SJSA1 (cell line): ENCODE measurements at regions not wholly inside any gene's neighbourhood (a gene's known extent, or its start where the extent isn't known, plus 50 kb on each side); places are given as distances from the start of the nearest gene placed in this dataset.

Experiments used
- DNase-seq, 2 experiments: peaks; one replicate each; pipeline ENCODE4 v3.0.0-alpha.2; 2015 to 2020; ENCODE audit warnings: low spot score in 2 of 2, low read depth in 1 of 2
- H3K27ac ChIP-seq: fragments of 250-450 bp; sonication (Bioruptor Pico); 2 replicates; pipeline ENCODE4 v1.5.1; 2020; ENCODE audit warnings: mild to moderate bottlenecking, moderate library complexity
- H3K27me3 ChIP-seq: fragments of 250-450 bp; sonication (Bioruptor Pico); replicated peaks from 2 replicates; pipeline ENCODE4 v1.5.1; 2020; ENCODE audit warnings: mild to moderate bottlenecking, moderate library complexity
- H3K36me3 ChIP-seq: fragments of 250-450 bp; sonication (Bioruptor Pico); 2 replicates; pipeline ENCODE4 v1.5.1; 2020; ENCODE audit warnings: mild to moderate bottlenecking
- H3K4me1 ChIP-seq: fragments of 250-450 bp; sonication (Bioruptor Pico); replicated peaks from 2 replicates; pipeline ENCODE4 v1.6.1; 2021; ENCODE audit warnings: mild to moderate bottlenecking
- H3K4me3 ChIP-seq: fragments of 250-450 bp; sonication (Bioruptor Pico); 2 replicates; pipeline ENCODE4 v1.5.1; 2020; ENCODE audit warnings: mild to moderate bottlenecking
- H3K9me3 ChIP-seq: fragments of 250-450 bp; sonication (Bioruptor Pico); replicated peaks from 2 replicates; pipeline ENCODE4 v1.5.1; 2020; ENCODE audit warnings: mild to moderate bottlenecking

- Histone ChIP-seq H3K36me3 (no peaks in the 10 kb centered on the region), H3K4me3 (no peak overlapping the region), H3K27me3 (peaks cover 11% of the 10 kb centered on the region; the same call in 1 of the 2 replicates), H3K27ac (no peak overlapping the region), H3K4me1 (no peaks in the 10 kb centered on the region), H3K9me3 (no peaks in the 10 kb centered on the region)
- DNase-seq: no peak
Observed at GRCh38 chr10:118108194-118109026, 61.7 kb upstream of the RAB11FIP2 start.

GRCh38 chr10:118107541-118107940, 60.8 kb upstream of the RAB11FIP2 start:
- DNase-seq: no peak
- Histone ChIP-seq H3K9me3 (no peaks in the 10 kb centered on the region), H3K27me3 (peaks cover 11% of the 10 kb centered on the region; the same call in 1 of the 2 replicates), H3K4me3 (no peak overlapping the region), H3K4me1 (no peaks in the 10 kb centered on the region), H3K27ac (no peak overlapping the region), H3K36me3 (no peaks in the 10 kb centered on the region)

GRCh38 chr10:118107040-118107439, 60.3 kb upstream of the RAB11FIP2 start:
- Histone ChIP-seq H3K27me3 (peaks cover 11% of the 10 kb centered on the region; the same call in 1 of the 2 replicates), H3K4me3 (no peak overlapping the region), H3K36me3 (no peaks in the 10 kb centered on the region), H3K9me3 (no peaks in the 10 kb centered on the region), H3K4me1 (no peaks in the 10 kb centered on the region), H3K27ac (no peak overlapping the region)
- DNase-seq: no peak

- Histone ChIP-seq H3K27me3 (peaks cover 11% of the 10 kb centered on the region; the same call in 1 of the 2 replicates), H3K4me1 (no peaks in the 10 kb centered on the region)
Observed at GRCh38 chr10:118106426-118106825, 59.7 kb upstream of the RAB11FIP2 start.

GRCh38 chr10:118102121-118102520, 55.4 kb upstream of the RAB11FIP2 start:
- H3K27me3 ChIP-seq: 0 out of 2 replicates have a peak, but pooled peaks cover 4% of the 10 kb centered on the region
- no peaks in the 10 kb centered on the region for H3K4me1 ChIP-seq
- H3K36me3 ChIP-seq: no peaks in the 10 kb centered on the region
- no peak overlapping the region for H3K27ac ChIP-seq
- H3K4me3 ChIP-seq: no peak overlapping the region
- H3K9me3 ChIP-seq: no peaks in the 10 kb centered on the region
- no peak for DNase-seq

More at GRCh38 chr10:118106426-118106825, 59.7 kb upstream of the RAB11FIP2 start:
- H3K36me3 ChIP-seq: no peaks in the 10 kb centered on the region
- no peak overlapping the region for H3K4me3 ChIP-seq
- H3K27ac ChIP-seq: no peak overlapping the region
- peak in 1 of 2 experiments; percentile 9 for DNase-seq
- H3K9me3 ChIP-seq: no peaks in the 10 kb centered on the region

- Histone ChIP-seq H3K4me1 (no peaks in the 10 kb centered on the region), H3K4me3 (no peak overlapping the region), H3K27me3 (0 out of 2 replicates have a peak, but pooled peaks cover 4% of the 10 kb centered on the region), H3K36me3 (no peaks in the 10 kb centered on the region), H3K27ac (no peak overlapping the region), H3K9me3 (no peaks in the 10 kb centered on the region)
- no peak for DNase-seq
Observed at GRCh38 chr10:118101501-118101900, 54.8 kb upstream of the RAB11FIP2 start.
